ENCODE measurements at regions not wholly inside any gene's neighbourhood (a gene's known extent, or its start where the extent isn't known, plus 50 kb on each side); places are given as distances from the start of the nearest gene placed in this dataset.
"Not testable (repeated sequence)": the region's sequence is repeated elsewhere in the genome, so short reads cannot be mapped to it uniquely, and the experiment has no call there.

DNA sequence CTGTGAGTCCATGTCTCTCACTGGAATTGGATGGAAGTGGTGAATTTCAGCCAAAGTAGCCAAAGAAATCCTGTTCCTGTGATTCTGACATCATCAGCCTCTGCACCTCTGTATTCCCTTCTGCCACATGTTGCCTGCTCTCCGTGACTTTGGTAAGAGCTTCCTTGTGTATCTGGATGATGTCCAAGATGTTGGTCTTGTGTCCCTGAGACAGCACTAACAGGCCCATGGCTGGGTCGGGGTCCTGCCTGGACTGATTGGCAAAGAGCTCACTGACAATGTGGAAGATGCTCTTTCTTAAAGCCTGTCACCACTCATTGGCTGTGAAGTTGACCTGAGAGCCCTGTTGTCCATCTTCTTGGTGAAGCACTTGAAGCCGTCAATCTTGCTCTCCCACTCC lies 247.3 kb downstream of the CWH43 start:
- POLR2A ChIA-PET; CTCF ChIA-PET; H3K27me3 ChIP-seq (ENCODE audit: control insufficient read depth, insufficient read depth, low read length); H3K27ac ChIP-seq (ENCODE audit: low read depth, low read length); DNase-seq (ENCODE audit: low read depth, low spot score); H3K4me3 ChIP-seq (ENCODE audit: low read depth, low read length): not testable (repeated sequence)
- H3K9me3 ChIP-seq (ENCODE audit: control insufficient read depth, insufficient read depth, low read length) = peaks cover 18% of the 10 kb centered on the region

DNA sequence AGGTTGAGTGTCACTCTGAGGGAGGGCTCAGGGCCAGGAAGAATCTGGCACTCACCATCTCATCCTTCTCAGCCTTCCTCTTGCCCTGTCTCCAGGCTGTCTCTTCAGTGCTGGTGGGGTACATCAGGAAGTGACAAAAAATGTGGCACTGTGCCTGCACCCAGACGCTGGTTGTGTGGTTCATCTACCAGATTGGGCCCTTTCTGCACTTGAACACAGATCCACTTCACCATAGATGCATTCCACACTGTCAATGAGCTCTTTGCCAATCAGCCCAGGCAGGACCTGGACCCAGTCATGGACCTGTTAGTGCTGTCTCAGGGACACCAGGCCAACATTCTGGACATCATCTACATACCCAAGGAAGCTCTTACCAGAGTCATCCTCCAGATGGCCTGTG lies 247.7 kb downstream of the CWH43 start:
- POLR2A ChIA-PET; H3K27me3 ChIP-seq (ENCODE audit: control insufficient read depth, insufficient read depth, low read length); DNase-seq (ENCODE audit: low read depth, low spot score); CTCF ChIA-PET; H3K27ac ChIP-seq (ENCODE audit: low read depth, low read length); H3K4me3 ChIP-seq (ENCODE audit: low read depth, low read length): not testable (repeated sequence)
- peaks cover 18% of the 10 kb centered on the region for H3K9me3 ChIP-seq (ENCODE audit: control insufficient read depth, insufficient read depth, low read length)

DNA sequence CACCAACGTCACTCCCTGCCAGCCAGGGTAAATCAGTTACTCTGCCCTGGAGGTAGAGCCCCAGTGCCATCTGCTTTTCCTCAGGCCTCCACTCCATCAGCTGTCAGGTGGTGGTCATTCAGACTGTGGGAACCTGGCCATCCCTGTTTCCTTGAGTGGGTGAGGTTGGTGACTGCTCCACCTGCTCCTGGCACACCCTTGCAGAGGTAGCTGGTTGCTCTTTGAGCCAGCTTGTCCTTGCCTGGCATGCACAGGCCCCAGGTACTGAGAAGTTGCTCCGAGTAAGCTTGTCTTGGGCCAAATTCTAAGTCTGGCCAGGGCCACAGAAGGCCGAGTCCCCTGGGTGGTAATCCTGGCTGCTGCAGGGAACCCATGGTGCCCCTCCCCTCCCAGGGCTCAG lies 248.3 kb downstream of the CWH43 start:
- POLR2A ChIA-PET, CTCF ChIA-PET: not testable (repeated sequence)

DNA sequence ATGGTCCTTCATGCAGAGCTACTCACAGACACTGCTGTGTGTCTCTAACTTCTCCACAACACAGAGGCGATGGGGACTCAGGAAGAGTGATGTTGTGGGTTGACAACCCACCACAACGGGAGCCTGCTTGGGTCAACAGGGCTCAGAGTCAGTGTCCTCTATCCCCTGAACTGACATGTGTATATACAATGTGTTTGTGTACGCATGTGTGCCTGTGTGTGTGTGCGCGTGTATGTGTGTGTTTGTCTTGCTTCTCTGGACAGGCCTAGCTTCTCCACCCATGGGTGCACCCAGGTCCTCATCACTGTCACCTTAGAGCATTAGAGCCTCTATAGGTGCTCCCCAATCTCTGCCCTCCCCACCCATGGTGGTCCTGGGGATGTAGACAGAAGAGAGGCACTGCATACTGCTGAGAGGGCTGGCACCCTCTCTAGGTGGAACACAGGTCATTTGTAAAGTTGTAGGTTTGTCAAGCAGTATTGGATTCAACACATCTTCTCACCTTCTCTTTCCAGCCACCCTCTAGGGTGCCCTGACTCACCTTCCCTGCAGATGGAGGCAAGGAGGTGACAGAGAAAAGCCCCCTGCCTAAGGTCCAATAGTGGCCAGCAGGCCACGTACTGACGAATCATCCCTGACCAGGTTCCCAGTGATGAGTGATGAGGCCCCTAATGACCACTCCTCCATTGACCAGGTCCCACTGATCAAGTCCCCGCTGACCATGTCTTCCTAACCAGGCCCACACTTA lies 249.5 kb downstream of the CWH43 start:
- H3K9me3 ChIP-seq (ENCODE audit: control insufficient read depth, insufficient read depth, low read length) = peaks cover 18% of the 10 kb centered on the region
- CTCF ChIA-PET; H3K27ac ChIP-seq (ENCODE audit: low read depth, low read length); H3K27me3 ChIP-seq (ENCODE audit: control insufficient read depth, insufficient read depth, low read length); H3K4me3 ChIP-seq (ENCODE audit: low read depth, low read length); POLR2A ChIA-PET; DNase-seq (ENCODE audit: low read depth, low spot score): not testable (repeated sequence)

More for the DNA sequence above, 248.3 kb downstream of the CWH43 start:
- H3K4me3 ChIP-seq (ENCODE audit: low read depth, low read length); H3K27me3 ChIP-seq (ENCODE audit: control insufficient read depth, insufficient read depth, low read length); H3K27ac ChIP-seq (ENCODE audit: low read depth, low read length); DNase-seq (ENCODE audit: low read depth, low spot score): not testable (repeated sequence)
- H3K9me3 ChIP-seq (ENCODE audit: control insufficient read depth, insufficient read depth, low read length) = peaks cover 18% of the 10 kb centered on the region

- POLR2A ChIA-PET; CTCF ChIA-PET; H3K27me3 ChIP-seq (ENCODE audit: control insufficient read depth, insufficient read depth, low read length); DNase-seq (ENCODE audit: low read depth, low spot score); H3K27ac ChIP-seq (ENCODE audit: low read depth, low read length); H3K4me3 ChIP-seq (ENCODE audit: low read depth, low read length): not testable (repeated sequence)
- H3K9me3 ChIP-seq (ENCODE audit: control insufficient read depth, insufficient read depth, low read length) = peaks cover 18% of the 10 kb centered on the region
These were observed 250.4 kb downstream of the CWH43 start for GRCh38 chr4:49236474-49236873.

GRCh38 chr4:49241295-49241694 lies 255.2 kb downstream of the CWH43 start:
- H3K27me3 ChIP-seq (ENCODE audit: control insufficient read depth, insufficient read depth, low read length); POLR2A ChIA-PET; H3K4me3 ChIP-seq (ENCODE audit: low read depth, low read length); DNase-seq (ENCODE audit: low read depth, low spot score); CTCF ChIA-PET; H3K9me3 ChIP-seq (ENCODE audit: control insufficient read depth, insufficient read depth, low read length); H3K27ac ChIP-seq (ENCODE audit: low read depth, low read length): not testable (repeated sequence)

- DNase-seq (ENCODE audit: low read depth, low spot score); H3K27ac ChIP-seq (ENCODE audit: low read depth, low read length); H3K27me3 ChIP-seq (ENCODE audit: control insufficient read depth, insufficient read depth, low read length); H3K9me3 ChIP-seq (ENCODE audit: control insufficient read depth, insufficient read depth, low read length); H3K4me3 ChIP-seq (ENCODE audit: low read depth, low read length); CTCF ChIA-PET; POLR2A ChIA-PET: not testable (repeated sequence)
These were observed 276.7 kb downstream of the CWH43 start for GRCh38 chr4:49262786-49263185.

DNA sequence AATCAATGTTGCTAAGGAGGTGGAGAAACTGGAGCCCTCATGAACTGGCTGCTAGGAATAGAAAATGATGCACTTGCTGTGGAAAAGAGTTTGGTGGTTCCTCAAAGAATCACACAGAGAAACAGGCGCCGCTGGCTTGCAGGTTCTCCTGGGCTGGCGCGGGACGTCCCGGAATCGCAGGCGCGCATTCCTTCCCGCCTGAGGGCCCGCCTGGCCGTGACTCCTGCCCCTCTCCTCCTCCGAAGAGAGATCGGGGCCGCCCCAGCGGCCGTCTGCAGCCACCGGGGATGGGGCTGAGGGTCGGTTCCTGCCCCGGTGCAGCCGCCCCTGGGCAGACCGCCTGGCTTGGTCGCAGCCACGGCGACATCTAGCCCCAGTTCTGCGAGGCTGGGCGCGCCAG lies 284.4 kb downstream of the CWH43 start:
- POLR2A ChIA-PET; H3K4me3 ChIP-seq (ENCODE audit: low read depth, low read length); DNase-seq (ENCODE audit: low read depth, low spot score); H3K27me3 ChIP-seq (ENCODE audit: control insufficient read depth, insufficient read depth, low read length); H3K9me3 ChIP-seq (ENCODE audit: control insufficient read depth, insufficient read depth, low read length); H3K27ac ChIP-seq (ENCODE audit: low read depth, low read length); CTCF ChIA-PET: not testable (repeated sequence)

- H3K4me3 ChIP-seq (ENCODE audit: low read depth, low read length); CTCF ChIA-PET; H3K27ac ChIP-seq (ENCODE audit: low read depth, low read length); DNase-seq (ENCODE audit: low read depth, low spot score); H3K27me3 ChIP-seq (ENCODE audit: control insufficient read depth, insufficient read depth, low read length); H3K9me3 ChIP-seq (ENCODE audit: control insufficient read depth, insufficient read depth, low read length); POLR2A ChIA-PET: not testable (repeated sequence)
These were observed 284.8 kb downstream of the CWH43 start for GRCh38 chr4:49270912-49271311.

- peaks cover 20% of the 10 kb centered on the region for H3K9me3 ChIP-seq (ENCODE audit: control insufficient read depth, insufficient read depth, low read length)
- DNase-seq (ENCODE audit: low read depth, low spot score); H3K4me3 ChIP-seq (ENCODE audit: low read depth, low read length); POLR2A ChIA-PET; H3K27me3 ChIP-seq (ENCODE audit: control insufficient read depth, insufficient read depth, low read length); CTCF ChIA-PET; H3K27ac ChIP-seq (ENCODE audit: low read depth, low read length): not testable (repeated sequence)
These were observed 299.8 kb downstream of the CWH43 start for GRCh38 chr4:49285905-49286304.

GRCh38 chr4:49286926-49287745 lies 301.1 kb downstream of the CWH43 start:
- peaks cover 20% of the 10 kb centered on the region for H3K9me3 ChIP-seq (ENCODE audit: control insufficient read depth, insufficient read depth, low read length)
- H3K27ac ChIP-seq (ENCODE audit: low read depth, low read length); CTCF ChIA-PET; DNase-seq (ENCODE audit: low read depth, low spot score); H3K4me3 ChIP-seq (ENCODE audit: low read depth, low read length); POLR2A ChIA-PET; H3K27me3 ChIP-seq (ENCODE audit: control insufficient read depth, insufficient read depth, low read length): not testable (repeated sequence)

DNA sequence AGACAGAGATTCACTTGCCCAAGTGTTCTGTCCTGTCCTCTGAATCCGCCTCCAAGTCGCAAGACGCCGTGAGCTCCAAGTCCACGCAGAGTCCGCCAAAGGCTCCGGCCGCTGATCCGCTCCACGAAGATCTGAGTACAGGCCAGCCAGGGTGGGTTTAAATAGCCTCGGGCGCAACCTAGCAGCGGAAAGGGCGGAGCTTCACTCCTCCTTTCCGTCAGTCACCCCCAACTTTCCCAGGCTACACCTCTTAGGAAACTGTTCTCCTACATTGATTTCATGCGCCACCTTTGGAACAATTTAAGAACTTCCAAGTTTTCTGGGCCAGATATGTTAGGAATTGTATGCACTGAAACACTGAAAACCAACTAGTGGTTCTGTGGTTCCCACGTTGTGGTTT lies 301.8 kb downstream of the CWH43 start:
- CTCF ChIA-PET = not testable (repeated sequence)

More for the DNA sequence above, 301.8 kb downstream of the CWH43 start:
- peaks cover 20% of the 10 kb centered on the region for H3K9me3 ChIP-seq (ENCODE audit: control insufficient read depth, insufficient read depth, low read length)
- POLR2A ChIA-PET; DNase-seq (ENCODE audit: low read depth, low spot score); H3K27ac ChIP-seq (ENCODE audit: low read depth, low read length); H3K27me3 ChIP-seq (ENCODE audit: control insufficient read depth, insufficient read depth, low read length); H3K4me3 ChIP-seq (ENCODE audit: low read depth, low read length): not testable (repeated sequence)

Measured in AG04450 (cell line).